ENCODE measurements at regions not wholly inside any gene's neighbourhood (a gene's known extent, or its start where the extent isn't known, plus 50 kb on each side); places are given as distances from the start of the nearest gene placed in this dataset.
"Not testable (repeated sequence)": the region's sequence is repeated elsewhere in the genome, so short reads cannot be mapped to it uniquely, and the experiment has no call there.

DNA sequence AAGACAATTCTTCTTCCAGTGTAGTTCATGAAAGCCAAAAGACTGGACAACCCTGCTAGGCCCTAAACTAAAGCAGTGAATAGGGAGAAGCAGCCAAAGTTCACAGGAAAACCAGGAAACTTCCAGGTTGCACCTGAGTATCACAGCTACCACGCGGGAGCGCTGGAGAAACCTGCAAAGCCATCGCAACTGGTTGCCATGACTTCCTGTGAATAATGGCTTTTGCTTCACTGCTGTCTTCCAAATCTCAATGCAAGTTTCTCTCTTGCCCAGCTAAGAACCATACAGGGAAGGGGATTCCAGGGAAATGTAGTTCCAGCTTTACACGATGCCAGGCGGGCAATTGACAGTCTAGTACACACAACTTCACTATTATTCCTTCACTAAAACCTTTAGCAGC is 114.1 kb downstream of the GXYLT1 start:
- no peak for DNase-seq

DNA sequence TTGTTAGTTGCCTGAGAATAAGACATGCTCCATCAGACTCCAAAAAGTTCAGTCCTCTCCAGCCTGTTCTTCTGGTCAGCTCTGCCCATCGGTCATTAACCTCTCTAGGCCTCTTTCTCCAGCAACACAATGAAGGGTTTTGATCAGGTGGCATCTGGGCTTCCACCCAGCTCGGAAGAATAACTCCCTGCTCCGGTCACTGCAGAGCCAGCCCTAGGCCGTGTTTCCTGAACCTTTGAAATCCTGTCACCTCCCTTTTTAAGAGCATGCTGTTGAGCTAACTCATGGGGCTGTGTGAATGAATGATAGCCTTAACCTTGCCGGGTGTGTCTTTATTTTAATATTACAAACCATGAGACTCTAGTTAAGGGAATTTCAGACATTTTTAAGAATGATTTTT is 117.1 kb downstream of the GXYLT1 start:
- no peak for DNase-seq

DNA sequence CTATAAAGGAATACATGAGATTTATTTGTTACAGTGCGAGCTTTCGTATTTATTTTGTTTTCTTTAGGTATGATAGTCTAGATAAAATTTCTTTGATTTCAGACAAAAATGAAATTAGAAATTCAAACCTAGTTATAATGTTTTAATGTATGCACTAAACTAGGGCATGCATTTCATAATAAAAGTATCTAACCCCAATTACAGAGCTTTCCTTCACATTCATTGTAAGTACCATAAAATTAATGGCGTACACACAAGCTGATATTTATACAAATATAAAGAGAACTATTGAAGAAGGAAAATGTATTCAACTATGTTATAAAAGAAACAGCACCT is 120.2 kb downstream of the GXYLT1 start:
- DNase-seq = no peak

DNA sequence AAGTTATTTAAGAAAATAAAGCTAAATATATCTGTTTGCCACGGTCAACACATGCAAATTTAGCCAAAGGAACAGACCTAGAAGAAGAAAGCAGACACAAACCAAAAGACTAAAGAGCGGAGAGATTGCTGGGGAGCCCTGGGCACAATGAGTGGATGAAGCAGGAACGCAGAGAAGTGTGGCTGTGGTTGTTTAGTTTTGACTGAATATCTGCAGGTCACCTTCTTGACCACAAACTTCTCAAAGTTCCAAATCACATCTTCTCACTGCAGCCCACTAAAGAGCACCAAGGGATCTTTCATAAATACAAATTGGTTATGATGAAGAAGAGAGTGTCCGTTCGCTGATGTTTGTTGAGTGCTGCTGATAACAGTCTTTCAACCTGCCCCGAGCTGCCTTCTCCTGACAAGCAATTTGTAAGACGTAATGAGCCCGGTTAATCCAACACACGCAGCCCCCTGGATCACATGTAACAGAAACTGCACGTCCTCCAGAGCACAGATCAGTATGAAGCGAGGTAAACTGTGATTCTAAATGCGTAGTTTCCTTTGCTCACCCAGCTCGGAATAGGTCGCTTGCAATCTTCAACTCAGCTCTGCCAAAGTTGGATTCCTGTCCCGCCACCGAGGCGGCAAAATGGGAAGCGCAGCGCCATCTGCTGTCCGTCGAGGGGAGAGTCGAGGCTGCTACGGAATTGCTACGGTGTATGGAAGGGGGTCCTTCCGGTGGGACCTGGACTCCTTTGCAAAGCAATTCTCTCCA is 120.8 kb downstream of the GXYLT1 start:
- DNase-seq = peak; percentile 84

DNA sequence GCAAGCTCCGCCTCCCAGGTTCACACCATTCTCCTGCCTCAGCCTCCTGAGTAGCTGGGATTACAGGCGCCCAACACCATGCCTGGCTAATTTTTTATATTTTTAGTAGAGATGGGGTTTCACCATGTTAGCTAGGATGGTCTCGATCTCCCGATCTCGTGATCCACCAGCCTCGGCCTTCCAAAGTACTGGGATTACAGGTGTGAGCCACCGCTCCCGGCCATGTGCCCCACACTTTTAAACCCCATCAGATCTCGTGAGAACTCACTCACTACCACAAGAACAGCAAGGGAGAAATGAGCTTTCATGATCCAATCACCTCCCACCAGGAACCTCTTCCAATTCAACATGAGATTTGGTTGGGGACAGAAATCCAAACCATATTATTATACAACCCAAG is 122.7 kb downstream of the GXYLT1 start:
- not testable (repeated sequence) for DNase-seq

DNA sequence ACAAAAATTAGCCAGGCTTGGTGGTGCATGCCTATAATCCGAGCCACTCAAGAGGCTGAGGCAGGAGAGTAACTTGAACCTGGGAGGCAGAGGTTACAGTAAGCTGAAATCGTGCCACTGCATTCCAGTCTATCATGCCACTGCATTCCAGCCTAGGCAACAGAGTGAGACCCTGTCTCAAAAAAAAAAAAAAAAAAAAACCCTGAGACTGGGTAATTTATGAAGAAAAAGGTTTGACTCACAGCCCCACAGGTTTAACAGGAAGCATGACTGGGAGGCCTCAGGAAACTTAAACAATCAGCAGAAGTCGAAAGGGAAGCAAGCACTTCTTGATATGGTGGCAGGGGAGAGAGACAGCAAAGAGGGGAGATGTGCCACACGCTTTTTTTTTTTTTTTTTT is 123.2 kb downstream of the GXYLT1 start:
- no peak for DNase-seq

DNA sequence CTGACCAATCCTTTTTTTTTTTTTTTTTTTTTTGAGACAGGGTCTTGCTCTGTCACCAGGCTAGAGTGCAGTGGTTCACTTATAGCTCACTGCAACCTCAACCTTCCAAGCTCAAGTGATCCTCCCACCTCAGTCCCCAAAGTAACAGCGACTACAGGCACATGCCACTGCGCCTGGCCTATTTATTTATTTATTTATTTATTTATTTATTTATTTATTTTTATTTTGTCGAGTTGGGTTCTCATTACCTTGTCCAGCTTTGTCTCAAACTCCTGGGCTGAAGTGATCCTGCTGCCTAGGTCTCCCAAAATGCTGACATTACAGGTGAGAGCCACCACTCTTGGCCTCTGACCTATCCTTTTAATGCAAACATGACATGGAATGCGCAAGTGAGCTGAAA is 124.4 kb downstream of the GXYLT1 start:
- no peak for DNase-seq

DNA sequence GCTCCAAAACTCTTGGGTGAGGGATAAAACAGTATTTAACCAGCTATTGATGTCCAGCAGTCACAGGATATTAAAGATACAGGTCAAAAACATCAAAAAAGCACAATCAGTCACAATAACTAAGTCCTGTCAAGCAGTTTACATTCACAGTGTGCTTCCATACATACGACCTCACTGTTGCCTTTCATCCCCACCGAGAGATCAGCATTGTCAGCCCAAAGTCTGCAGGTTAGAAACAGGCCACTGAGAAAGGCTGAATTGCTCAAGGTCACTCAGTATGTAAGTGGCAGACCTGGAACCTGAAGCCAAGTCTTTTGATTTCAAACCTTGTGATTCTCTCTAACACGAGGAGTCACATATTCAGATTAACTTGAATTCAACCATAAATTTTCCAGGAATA is 124.9 kb downstream of the GXYLT1 start:
- DNase-seq = no peak

DNA sequence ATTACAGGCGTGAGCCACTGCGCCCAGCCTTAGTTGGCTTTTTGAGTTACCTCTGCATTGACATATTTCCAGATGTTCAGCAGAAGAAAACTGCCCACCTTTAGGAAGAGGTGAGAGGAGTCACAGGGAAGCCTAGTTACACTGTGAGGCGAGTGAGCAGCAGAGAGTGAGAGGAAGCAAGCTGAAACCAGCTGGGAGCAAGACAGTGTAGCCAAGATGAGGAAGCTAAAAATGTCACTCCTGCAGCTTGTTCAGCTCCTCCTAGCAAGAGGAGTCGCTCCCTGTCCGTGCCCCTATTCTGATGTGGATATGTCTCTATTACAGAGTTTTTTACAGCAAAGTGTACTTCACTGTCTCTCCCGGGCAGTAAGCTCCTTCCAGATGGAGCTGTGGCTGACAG is 127.6 kb downstream of the GXYLT1 start:
- DNase-seq = no peak

DNA sequence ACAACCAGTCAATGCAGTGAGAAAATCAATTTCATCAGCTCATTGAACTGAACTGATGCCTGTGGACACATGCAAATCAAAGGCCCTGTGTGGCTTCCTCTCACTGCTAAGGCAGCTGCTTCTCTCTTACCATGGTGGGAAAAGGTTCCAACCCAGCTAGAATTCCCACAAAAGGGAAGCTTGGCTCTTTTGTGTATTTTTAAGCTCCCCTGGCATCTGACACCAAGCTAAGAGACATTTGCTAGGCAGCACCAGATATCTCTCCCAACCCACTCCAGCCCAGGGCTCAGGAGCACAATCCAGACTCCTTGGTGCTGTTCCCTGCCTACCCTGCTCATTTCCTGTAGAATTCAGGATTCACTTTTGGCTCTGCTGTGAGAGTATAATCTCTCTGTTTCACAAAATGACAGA is 129.6 kb downstream of the GXYLT1 start:
- no peak for DNase-seq

DNA sequence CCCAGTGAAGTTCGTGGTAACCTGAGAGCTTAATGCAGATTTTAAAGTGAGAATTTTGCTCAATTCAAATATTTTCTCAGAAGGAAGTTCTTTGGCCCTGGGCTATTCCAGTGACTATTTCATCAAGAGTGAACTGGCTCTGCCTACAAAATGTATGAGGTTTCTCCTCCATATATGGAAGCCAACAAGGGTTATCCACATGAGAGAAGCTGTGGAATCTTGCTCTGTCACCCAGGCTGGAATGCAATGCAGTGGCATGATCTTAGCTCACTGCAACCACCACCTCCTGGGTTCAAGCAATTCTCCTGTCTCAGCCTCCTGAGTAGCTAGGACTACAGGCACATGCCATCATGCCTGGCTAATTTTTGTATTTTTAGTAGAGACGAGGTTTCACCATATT is 132.2 kb downstream of the GXYLT1 start:
- DNase-seq = not testable (repeated sequence)

DNA sequence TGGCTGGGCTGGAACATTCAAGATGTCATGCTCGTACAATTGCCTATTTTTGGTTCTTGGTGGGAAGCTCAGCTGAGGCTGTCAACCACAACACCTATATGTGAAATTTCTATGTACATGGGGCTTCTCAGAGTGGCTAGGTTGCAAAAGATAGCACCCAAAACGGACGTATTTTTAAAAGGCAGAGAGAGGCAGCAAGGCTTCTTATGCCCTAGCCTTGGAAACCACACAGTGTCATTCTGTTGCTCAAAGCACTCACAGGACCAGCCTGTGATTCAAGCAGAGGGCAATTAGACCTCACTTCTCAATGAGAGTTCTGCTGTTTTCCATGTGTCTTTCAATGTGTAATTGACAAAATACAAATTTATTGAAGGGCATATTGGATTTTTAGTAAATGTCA is 134.0 kb downstream of the GXYLT1 start:
- DNase-seq = no peak

DNA sequence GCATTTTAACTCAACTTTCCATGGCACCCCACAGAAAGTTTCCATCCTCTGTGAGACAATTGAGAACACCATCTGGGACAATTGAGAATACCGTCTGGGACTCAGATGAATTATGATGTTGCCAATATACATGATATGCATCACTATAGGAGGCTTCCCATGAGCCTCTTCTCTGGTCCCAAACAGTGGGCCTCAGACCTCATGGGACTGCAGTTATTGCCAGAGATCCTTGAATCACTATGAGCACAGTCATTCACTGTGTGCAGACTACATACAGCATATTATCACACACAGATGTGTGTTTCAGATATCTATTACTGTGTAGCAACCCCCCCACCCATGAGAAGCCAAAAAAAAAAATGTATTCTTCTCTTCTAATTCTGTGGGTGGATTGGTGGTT is 134.4 kb downstream of the GXYLT1 start:
- no peak for DNase-seq

DNA sequence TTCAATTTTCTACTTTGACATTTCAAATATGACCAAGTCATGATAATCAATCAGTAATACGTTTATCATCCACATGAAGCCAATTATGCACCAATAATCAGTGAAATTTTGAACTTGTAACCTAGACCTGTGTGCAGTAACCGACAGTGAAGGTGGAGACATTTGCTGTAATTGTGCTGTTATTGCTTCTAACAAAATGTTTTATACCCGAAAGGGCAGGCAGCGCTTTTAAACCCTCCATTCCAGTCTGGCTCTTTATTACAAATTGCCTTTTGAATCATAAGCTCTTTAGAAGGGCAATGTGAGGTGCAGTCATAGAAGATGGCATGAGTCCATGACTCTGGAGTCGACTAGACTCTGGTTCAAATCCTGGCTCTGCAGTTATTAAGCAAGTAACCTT is 135.7 kb downstream of the GXYLT1 start:
- DNase-seq = no peak

DNA sequence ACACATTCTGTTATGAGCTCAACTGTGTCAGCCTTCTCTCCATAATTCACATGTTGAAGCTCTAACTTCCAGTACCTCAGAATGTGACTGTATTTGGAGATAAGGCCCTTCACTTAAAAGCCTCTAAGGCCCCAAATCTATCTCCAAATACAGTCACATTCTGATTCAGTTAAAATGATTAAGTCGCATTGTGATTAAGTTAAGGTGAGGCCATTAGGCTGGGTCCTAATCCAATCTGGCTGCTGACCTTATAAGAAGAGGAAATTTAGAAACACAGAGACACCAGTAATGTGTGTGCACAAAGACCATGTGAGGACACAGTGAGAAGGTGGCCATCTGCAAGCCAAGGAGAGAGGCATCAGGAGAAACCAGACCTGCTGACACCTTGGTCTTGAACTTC is 141.6 kb downstream of the GXYLT1 start:
- no peak for DNase-seq

DNA sequence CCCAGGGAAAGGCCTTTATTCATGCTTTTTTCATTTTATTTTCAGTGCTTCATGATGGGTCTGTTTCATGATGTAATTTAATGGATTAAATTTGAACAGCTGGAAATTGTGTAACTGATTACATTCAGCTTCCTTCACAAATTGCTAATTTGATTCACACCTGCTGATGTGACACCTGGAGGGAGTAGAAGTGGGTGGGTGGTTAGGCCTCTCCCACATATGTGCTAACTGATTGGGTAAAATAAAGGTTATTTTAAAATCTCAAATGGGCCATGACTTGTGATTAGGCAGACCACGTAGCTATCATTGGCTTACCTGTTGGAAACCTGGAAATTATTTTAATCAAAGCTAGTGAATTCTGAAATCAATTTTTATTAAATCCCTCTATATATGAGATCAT is 142.1 kb downstream of the GXYLT1 start:
- no peak for DNase-seq

DNA sequence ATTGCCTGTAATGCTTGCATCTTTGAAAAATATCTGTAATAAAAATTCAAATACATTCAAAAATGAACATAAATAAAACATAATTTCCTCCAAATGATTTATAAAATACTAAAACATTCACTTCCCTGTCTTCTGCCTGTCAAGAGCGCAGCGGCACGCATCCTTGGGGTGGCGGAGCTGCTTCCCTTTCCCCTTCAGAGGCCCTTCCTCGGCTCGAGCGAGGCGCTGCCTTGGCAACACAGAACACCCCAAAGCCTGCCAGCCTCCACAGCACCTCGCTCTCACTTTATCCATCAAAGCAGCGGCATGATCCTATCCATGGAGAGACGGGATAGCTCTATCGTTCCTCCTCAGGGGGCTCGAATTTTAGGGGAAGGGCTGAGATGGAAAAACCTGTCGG is 146.2 kb downstream of the GXYLT1 start:
- DNase-seq = no peak

DNA sequence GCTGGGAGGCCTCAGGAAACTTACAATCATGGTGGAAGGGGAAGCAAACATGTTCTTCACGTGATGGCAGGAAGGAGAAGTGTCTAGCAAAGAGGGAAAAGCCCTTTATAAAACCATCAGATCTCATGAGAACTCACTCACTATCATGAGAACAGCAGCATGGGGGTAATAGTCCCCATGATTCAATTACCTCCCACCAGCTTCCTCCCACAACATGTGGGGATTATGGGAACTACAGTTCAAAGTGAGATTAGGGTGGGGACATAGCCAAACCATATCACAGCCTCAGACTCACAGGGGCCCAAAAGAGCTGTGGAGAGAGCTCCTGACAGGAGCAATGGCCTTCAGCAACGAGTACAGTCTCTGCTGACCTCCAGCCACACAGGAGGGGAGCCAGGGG is 151.4 kb downstream of the GXYLT1 start:
- DNase-seq = no peak

DNA sequence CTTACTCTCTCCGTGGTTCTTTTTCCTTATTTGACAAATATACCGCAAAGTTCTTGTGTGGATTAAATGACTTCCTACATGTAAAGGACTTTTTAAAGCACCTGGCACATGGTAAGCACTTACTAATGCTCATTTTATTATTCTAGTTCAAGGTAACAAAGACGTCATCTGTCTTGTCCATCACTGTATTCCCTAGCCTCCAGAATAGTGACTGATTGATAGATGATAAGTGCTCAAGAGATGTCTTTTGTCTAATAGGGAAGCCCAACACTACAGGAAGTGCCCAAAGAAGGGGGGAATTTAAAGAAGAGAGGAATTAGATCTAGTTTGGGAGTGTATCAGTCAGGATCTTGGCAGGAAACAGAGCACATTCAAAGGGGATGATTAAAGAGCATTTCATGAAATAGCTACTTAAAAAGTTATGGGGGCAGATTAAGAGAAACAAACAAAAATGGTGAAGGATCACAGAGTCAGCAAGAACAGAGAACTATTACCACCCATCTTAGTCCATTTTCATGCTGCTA is 151.9 kb downstream of the GXYLT1 start:
- DNase-seq = no peak

DNA sequence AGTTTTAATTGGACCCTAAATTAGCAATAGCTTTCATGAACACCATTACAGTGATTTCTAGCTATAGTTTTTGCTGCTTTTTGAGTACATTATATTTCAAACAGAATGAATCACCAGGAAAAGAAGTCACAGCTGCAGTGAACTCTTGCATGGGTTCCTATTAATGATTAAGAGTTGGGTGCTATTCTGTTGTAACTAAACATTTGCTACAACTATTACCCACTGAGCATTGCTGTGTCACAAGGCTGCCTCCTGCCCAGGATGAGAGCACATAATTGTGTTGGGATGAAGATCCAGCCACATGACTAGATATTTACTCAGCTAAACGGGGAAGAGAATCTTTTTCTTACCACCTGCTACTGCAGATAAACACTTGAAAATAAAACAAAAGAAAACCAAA is 152.7 kb downstream of the GXYLT1 start:
- no peak for DNase-seq

DNA sequence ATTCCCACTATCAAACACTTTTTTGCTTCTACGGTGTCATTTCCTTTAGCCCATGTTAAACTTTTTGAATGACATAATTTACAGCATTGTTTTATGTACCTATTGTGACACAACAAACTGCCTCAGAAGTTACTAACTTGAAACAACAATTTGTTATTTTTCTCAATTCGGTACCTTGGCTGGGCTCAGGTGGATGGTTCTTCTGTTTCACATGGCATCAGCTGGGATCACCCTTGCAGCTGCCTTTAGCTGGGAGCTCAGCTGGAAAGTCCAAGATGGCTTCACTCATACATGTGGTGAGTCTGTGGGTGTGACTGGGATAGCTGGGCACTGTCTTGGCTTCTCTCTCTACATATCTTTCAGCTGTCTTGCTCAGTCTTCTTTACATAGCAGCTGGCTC is 156.0 kb downstream of the GXYLT1 start:
- no peak for DNase-seq

DNA sequence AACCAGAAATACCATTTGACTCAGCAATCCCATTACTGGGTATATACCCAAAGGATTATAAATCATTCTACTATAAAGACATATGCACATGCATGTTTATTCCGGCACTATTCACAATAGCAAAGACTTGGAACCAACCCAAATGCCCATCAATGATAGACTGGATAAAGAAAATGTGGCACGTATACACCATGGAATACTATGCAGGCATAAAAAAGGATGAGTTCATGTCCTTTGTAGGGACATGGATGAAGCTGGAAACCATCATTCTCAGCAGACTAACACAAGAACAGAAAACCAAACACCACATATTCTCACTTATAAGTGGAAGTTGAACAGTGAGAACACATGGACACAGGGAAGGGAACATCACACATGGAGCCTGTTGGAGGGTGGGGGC is 158.2 kb downstream of the GXYLT1 start:
- DNase-seq = not testable (repeated sequence)

DNA sequence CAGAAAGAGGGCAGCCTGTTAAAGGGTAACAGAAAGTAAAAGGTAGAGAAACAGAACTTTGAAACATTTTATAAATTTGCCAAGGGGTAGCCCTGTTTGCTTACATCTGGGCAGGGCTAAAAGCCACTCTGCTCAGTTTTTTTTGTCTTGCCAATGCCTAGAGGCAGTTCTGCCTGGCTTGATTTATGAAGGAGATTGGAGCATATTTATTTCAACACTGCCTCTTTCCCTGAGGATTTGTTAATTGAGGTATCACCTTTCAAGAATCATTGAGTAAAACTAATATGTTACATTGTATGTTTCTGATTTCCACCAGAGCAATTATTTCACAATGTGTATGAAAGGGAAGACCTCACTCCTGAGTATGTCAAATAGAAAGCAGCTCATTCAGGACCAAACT is 160.8 kb downstream of the GXYLT1 start:
- no peak for DNase-seq

DNA sequence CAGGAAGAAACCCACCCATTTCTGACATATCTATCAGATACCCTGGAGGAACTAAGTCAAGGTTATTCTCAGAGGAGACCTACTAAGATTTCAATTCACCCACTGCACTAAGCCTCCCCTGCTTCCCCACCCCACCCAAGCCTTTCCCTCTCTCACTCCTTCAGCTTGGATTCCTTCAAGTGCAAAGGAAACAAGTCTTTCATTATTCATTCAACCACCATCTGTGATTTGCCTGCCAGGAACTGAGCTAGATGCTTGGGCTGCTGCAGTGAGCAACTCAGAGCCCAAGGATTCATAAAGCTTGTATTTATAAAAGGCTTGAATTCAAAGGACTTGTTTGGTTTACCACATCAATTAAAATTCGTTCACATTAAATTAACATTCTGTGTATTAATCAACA is 161.3 kb downstream of the GXYLT1 start:
- no peak for DNase-seq

DNA sequence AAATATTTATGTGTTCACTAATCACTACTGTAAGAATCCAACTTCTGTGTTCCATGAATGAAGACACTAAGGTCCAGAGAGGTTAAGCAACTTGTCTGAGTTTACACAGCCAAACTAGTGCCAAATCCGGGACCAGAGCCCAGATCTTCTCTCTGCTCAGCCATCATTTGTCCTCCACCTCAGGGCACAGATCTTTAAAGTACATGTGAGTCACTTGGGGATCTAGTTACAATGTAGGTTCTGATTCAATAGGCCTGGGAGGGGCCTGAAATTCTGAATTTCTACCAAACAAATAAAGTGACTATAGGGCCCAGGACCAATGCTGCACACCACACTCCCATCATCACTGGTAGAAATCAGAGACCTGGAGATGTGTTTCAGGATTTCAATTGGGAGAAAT is 162.9 kb downstream of the GXYLT1 start:
- DNase-seq = no peak

All from hematopoietic multipotent progenitor cell treated with erythropoietin and hydrocortisone succinate and interleukin-3 and kit ligand, for 8 days (in vitro differentiated cells).